KMS-11 (cell line): ENCODE measurements at regions not wholly inside any gene's neighbourhood (a gene's known extent, or its start where the extent isn't known, plus 50 kb on each side); places are given as distances from the start of the nearest gene placed in this dataset.

ENCODE experiments used
- H2AFZ ChIP-seq: fragments of 200-600 bp; sonication (generic); 2 replicates; pipeline ENCODE4 v1.6.1; 2016; ENCODE audit warnings: antibody characterized with exemption, mixed run types, low read depth
- H3K27ac ChIP-seq: fragments of 200-600 bp; sonication (generic); 2 replicates; pipeline ENCODE4 v1.6.1; 2016; ENCODE audit warnings: mild to moderate bottlenecking, mixed run types
- H3K27me3 ChIP-seq: fragments of 200-600 bp; sonication (generic); 2 replicates; pipeline ENCODE4 v1.6.1; 2017; ENCODE audit warnings: mild to moderate bottlenecking, low read depth, mixed run types, moderate library complexity; ENCODE audit not compliant: insufficient read depth
- H3K36me3 ChIP-seq: fragments of 200-600 bp; sonication (generic); 2 replicates; pipeline ENCODE4 v1.6.1; 2017; ENCODE audit warnings: mild to moderate bottlenecking, mixed run types; ENCODE audit not compliant: insufficient read depth
- H3K4me1 ChIP-seq: fragments of 200-600 bp; sonication (generic); 2 replicates; pipeline ENCODE4 v1.6.1; 2016; ENCODE audit warnings: mild to moderate bottlenecking, low read depth, mixed run types; ENCODE audit not compliant: poor library complexity, severe bottlenecking
- H3K4me2 ChIP-seq: fragments of 200-600 bp; sonication (generic); 2 replicates; pipeline ENCODE4 v1.7.0; 2016; ENCODE audit warnings: mild to moderate bottlenecking, mixed run types
- H3K4me3 ChIP-seq: fragments of 200-600 bp; sonication (generic); IDR thresholded peaks from 2 replicates; pipeline ENCODE4 v1.6.1; 2017; ENCODE audit warnings: low read depth, low read length, mixed read lengths; ENCODE audit not compliant: insufficient read depth
- H3K79me2 ChIP-seq: fragments of 200-600 bp; sonication (generic); 2 replicates; pipeline ENCODE4 v1.6.1; 2016; ENCODE audit warnings: low read depth, mixed run types; ENCODE audit not compliant: insufficient read depth
- H3K9ac ChIP-seq: fragments of 200-600 bp; sonication (generic); 2 replicates; pipeline ENCODE4 v1.6.1; 2016; ENCODE audit warnings: mild to moderate bottlenecking, mixed run types
- H4K20me1 ChIP-seq: fragments of 200-600 bp; sonication (generic); 2 replicates; pipeline ENCODE4 v1.6.1; 2016; ENCODE audit warnings: mild to moderate bottlenecking, mixed run types; ENCODE audit not compliant: insufficient read depth
- CTCF ChIP-seq: fragments of 200-600 bp; sonication (generic); conservative IDR thresholded peaks from 2 replicates; pipeline ENCODE4 v1.6.1; 2017; ENCODE audit warnings: low read depth, mild to moderate bottlenecking, antibody characterized with exemption, low read length, moderate library complexity, mixed read lengths

- H3K36me3 ChIP-seq = no peaks in the 10 kb centered on the region
- H3K79me2 ChIP-seq = no peaks in the 10 kb centered on the region
- no peak overlapping the region for H3K4me3 ChIP-seq
- no peaks in the 10 kb centered on the region for H4K20me1 ChIP-seq
- no peak for TF ChIP-seq CTCF
- no peak overlapping the region for H3K9ac ChIP-seq
- H3K4me1 ChIP-seq = no peaks in the 10 kb centered on the region
- no peak overlapping the region for H3K4me2 ChIP-seq
- H3K27ac ChIP-seq = no peak overlapping the region
- no peak overlapping the region for H2AFZ ChIP-seq
- H3K27me3 ChIP-seq = no peaks in the 10 kb centered on the region
These were observed 174.8 kb upstream of the TNFAIP3 start for GRCh38 chr6:137692308-137692707.

GRCh38 chr6:137692806-137693205 is 174.3 kb upstream of the TNFAIP3 start:
- H3K4me1 ChIP-seq = no peaks in the 10 kb centered on the region
- no peaks in the 10 kb centered on the region for H3K36me3 ChIP-seq
- no peak overlapping the region for H2AFZ ChIP-seq
- no peak for TF ChIP-seq CTCF
- H3K4me3 ChIP-seq = no peak overlapping the region
- H3K4me2 ChIP-seq = no peak overlapping the region
- no peak overlapping the region for H3K27ac ChIP-seq
- H3K9ac ChIP-seq = no peak overlapping the region
- H3K27me3 ChIP-seq = no peaks in the 10 kb centered on the region
- no peaks in the 10 kb centered on the region for H3K79me2 ChIP-seq
- H4K20me1 ChIP-seq = no peaks in the 10 kb centered on the region

- H3K27me3 ChIP-seq = no peaks in the 10 kb centered on the region
- no peak for TF ChIP-seq CTCF
- H2AFZ ChIP-seq = no peak overlapping the region
These were observed 173.3 kb upstream of the TNFAIP3 start for GRCh38 chr6:137693711-137694110.

GRCh38 chr6:137696765-137697164 is 170.3 kb upstream of the TNFAIP3 start:
- no peaks in the 10 kb centered on the region for H3K79me2 ChIP-seq
- no peak overlapping the region for H3K4me3 ChIP-seq
- TF ChIP-seq CTCF = no peak
- no peak overlapping the region for H3K4me2 ChIP-seq
- H4K20me1 ChIP-seq = no peaks in the 10 kb centered on the region
- no peak overlapping the region for H3K27ac ChIP-seq
- no peak overlapping the region for H3K9ac ChIP-seq
- no peaks in the 10 kb centered on the region for H3K27me3 ChIP-seq
- H3K4me1 ChIP-seq = peaks cover 9% of the 10 kb centered on the region
- no peaks in the 10 kb centered on the region for H3K36me3 ChIP-seq
- H2AFZ ChIP-seq = no peak overlapping the region

More at GRCh38 chr6:137693711-137694110, 173.3 kb upstream of the TNFAIP3 start:
- Histone ChIP-seq H3K36me3 (no peaks in the 10 kb centered on the region), H3K9ac (no peak overlapping the region), H4K20me1 (no peaks in the 10 kb centered on the region), H3K4me1 (peaks cover 3% of the 10 kb centered on the region), H3K4me3 (no peak overlapping the region), H3K27ac (no peak overlapping the region), H3K79me2 (no peaks in the 10 kb centered on the region), H3K4me2 (no peak overlapping the region)
